Endothelial cell of umbilical vein (primary cell): ENCODE measurements at regions not wholly inside any gene's neighbourhood (a gene's known extent, or its start where the extent isn't known, plus 50 kb on each side); places are given as distances from the start of the nearest gene placed in this dataset.

ENCODE experiments used
- BruUV-seq: library from RNA; stranded (reverse); fragments of 400-500 nt; replicated peaks from 2 replicates; lab custom pipeline; 2021; lab: Mats Ljungman, UMichigan
- CTCF ChIA-PET: fragments of 300-600, 350-600 bp; sonication (Branson Sonifier 250); formaldehyde crosslinking; loops from one replicate; lab custom pipeline; 2021; ENCODE audit warnings: antibody characterized with exemption, inconsistent platforms; lab: Charles Lee
- POLR2A ChIA-PET: fragments of 300-600, 350-600 bp; sonication (Branson Sonifier 250); formaldehyde crosslinking; loops from one replicate; lab custom pipeline; 2021; ENCODE audit warnings: antibody characterized with exemption, inconsistent platforms; lab: Charles Lee
- DNase-seq: peaks from one replicate; pipeline ENCODE4 v3.0.0-alpha.2; 2011; ENCODE audit warnings: low read depth, low spot score
- FAIRE-seq: peaks from 2 replicates; lab custom pipeline; 2011; peaks lifted over from hg19 to GRCh38; lab: Jason Lieb, UNC
- H2AFZ ChIP-seq: 2 replicates; pipeline ENCODE4 v1.6.0; 2012; ENCODE audit warnings: low read depth, low read length, control low read depth, inconsistent platforms
- H3K27ac ChIP-seq: 2 replicates; pipeline ENCODE4 v1.5.1; 2011; ENCODE audit warnings: low read depth, mild to moderate bottlenecking, control low read depth, low read length, moderate library complexity; ENCODE audit not compliant: insufficient read depth
- H3K27me3 ChIP-seq, 2 experiments: 2 replicates each; pipeline versions ENCODE4 v1.6.0 to v1.6.1; 2011; ENCODE audit warnings: low read length in 2 of 2, mixed read lengths in 1 of 2; ENCODE audit not compliant: control insufficient read depth in 2 of 2, insufficient read depth in 2 of 2
- H3K36me3 ChIP-seq, 2 experiments: 2 replicates in 1 of 2; 3 replicates in 1 of 2; pipeline ENCODE4 v1.5.1; 2011; ENCODE audit warnings: low read length in 2 of 2, mild to moderate bottlenecking in 1 of 2, moderate library complexity in 1 of 2; ENCODE audit not compliant: control insufficient read depth in 2 of 2, insufficient read depth in 2 of 2; ENCODE audit errors: extremely low read depth in 1 of 2
- H3K4me1 ChIP-seq: 3 replicates; pipeline ENCODE4 v1.5.1; 2011; ENCODE audit warnings: mild to moderate bottlenecking, low read length; ENCODE audit not compliant: control insufficient read depth, insufficient read depth; ENCODE audit errors: extremely low read depth
- H3K4me2 ChIP-seq: 2 replicates; pipeline ENCODE4 v1.6.1; 2011; ENCODE audit warnings: low read length, control low read depth, mixed read lengths; ENCODE audit not compliant: insufficient read depth
- H3K4me3 ChIP-seq, 3 experiments: fragments of 200-600 bp in 1 of 3; sonication (generic), shearing (Covaris generic) in 1 of 3; replicated peaks in 1 of 3; 2 replicates each; pipeline ENCODE4 v1.5.1; 2011 to 2016; ENCODE audit warnings: control low read depth in 3 of 3, low read length in 3 of 3, mild to moderate bottlenecking in 2 of 3, inconsistent platforms in 1 of 3, low read depth in 1 of 3, moderate library complexity in 1 of 3; ENCODE audit not compliant: insufficient read depth in 1 of 3
- H3K79me2 ChIP-seq: 2 replicates; pipeline ENCODE4 v1.6.0; 2012; ENCODE audit warnings: low read length, inconsistent platforms; ENCODE audit not compliant: control insufficient read depth, insufficient read depth
- H3K9ac ChIP-seq: replicated peaks from 2 replicates; pipeline ENCODE3; 2011; ENCODE audit warnings: low read length, control low read depth; ENCODE audit not compliant: insufficient read depth; ENCODE audit errors: extremely low read depth
- H3K9me1 ChIP-seq: replicated peaks from 3 replicates; pipeline ENCODE4 v1.6.0; 2011; ENCODE audit warnings: mild to moderate bottlenecking, low read length; ENCODE audit not compliant: control insufficient read depth, insufficient read depth; ENCODE audit errors: extremely low read depth
- H3K9me3 ChIP-seq: replicated peaks from 2 replicates; pipeline ENCODE4 v1.5.1; 2012; ENCODE audit warnings: low read length, inconsistent platforms; ENCODE audit not compliant: control insufficient read depth, insufficient read depth
- H4K20me1 ChIP-seq: replicated peaks from 2 replicates; pipeline ENCODE3; 2011; ENCODE audit warnings: mild to moderate bottlenecking, low read length; ENCODE audit not compliant: control insufficient read depth, insufficient read depth; ENCODE audit errors: extremely low read depth
- CTCF ChIP-seq, 2 donors: IDR thresholded peaks; 1 replicate in 1 of 2; 2 replicates in 1 of 2; pipeline ENCODE4 v1.5.1; 2011; ENCODE audit warnings: low read length in 2 of 2, mild to moderate bottlenecking in 2 of 2, moderate library complexity in 2 of 2, control low read depth in 1 of 2, inconsistent platforms in 1 of 2, low read depth in 1 of 2; ENCODE audit not compliant: insufficient read depth in 1 of 2; ENCODE audit errors: extremely low read depth in 1 of 2
- EZH2 ChIP-seq: IDR thresholded peaks from 2 replicates; pipeline ENCODE4 v1.6.1; 2012; ENCODE audit warnings: borderline replicate concordance, low read depth, mild to moderate bottlenecking, moderate library complexity, low read length, inconsistent platforms; ENCODE audit not compliant: severe bottlenecking
- GATA2 ChIP-seq: IDR thresholded peaks from 2 replicates; pipeline ENCODE4 v1.7.0; 2011; ENCODE audit warnings: low read depth, mild to moderate bottlenecking, moderate library complexity, mixed read lengths, low read length; ENCODE audit not compliant: insufficient read length, insufficient read depth
- JUN ChIP-seq: IDR thresholded peaks from 2 replicates; pipeline ENCODE4 v1.6.1; 2011; ENCODE audit warnings: borderline replicate concordance, low read depth; ENCODE audit not compliant: insufficient read length, insufficient read depth
- MAX ChIP-seq: IDR thresholded peaks from 2 replicates; pipeline ENCODE4 v1.6.1; 2011; ENCODE audit not compliant: insufficient read depth, insufficient read length
- MYC ChIP-seq: IDR thresholded peaks from one replicate; pipeline ENCODE4 v1.6.1; 2011; ENCODE audit warnings: mild to moderate bottlenecking, low read depth, low read length
- POLR2A ChIP-seq: IDR thresholded peaks from 2 replicates; pipeline ENCODE4 v1.6.1; 2012; ENCODE audit warnings: low read depth, mild to moderate bottlenecking, control low read depth, low read length
- POLR2AphosphoS5 ChIP-seq: IDR thresholded peaks from 2 replicates; pipeline ENCODE4 v1.6.1; 2012; ENCODE audit warnings: low read depth, mild to moderate bottlenecking, control low read depth, low read length, moderate library complexity; ENCODE audit not compliant: insufficient read depth
- dilution Hi-C: fragments of 300-500 bp; cut with MboI; formaldehyde crosslinking; loops from one replicate; pipeline ENCODE4 v1.15.0; 2019; ENCODE audit warnings: low sequenced_read_pairs; ENCODE audit not compliant: extremely low pct_ligation_motif_present
- intact Hi-C: fragments of 100-400 bp; cut with micrococcal nuclease; formaldehyde crosslinking; loops from one replicate; pipeline ENCODE4 v1.10.0; 2022

- Histone ChIP-seq H3K4me1 (no peaks in the 10 kb centered on the region), H3K4me2 (no peak overlapping the region), H3K27ac (no peak overlapping the region), H2AFZ (no peak overlapping the region), H3K9ac (no peak overlapping the region), H3K79me2 (no peaks in the 10 kb centered on the region), H3K27me3 (no peaks in the 10 kb centered on the region), H3K9me1 (no peaks in the 10 kb centered on the region), H3K36me3 (no peaks in the 10 kb centered on the region), H4K20me1 (no peaks in the 10 kb centered on the region), H3K9me3 (no peaks in the 10 kb centered on the region), H3K4me3 (no peak overlapping the region)
- BruUV-seq = no TSS peak
- ChIA-PET POLR2A (no interaction called here), CTCF (no interaction called here)
- intact Hi-C loops (no loop called here), dilution Hi-C loops (no loop called here)
- no peak for FAIRE-seq
- TF ChIP-seq JUN = no peak
- TF ChIP-seq GATA2 = no peak
- no peak for DNase-seq
These were observed 669.0 kb upstream of the CDH7 start for GRCh38 chr18:65081786-65082185.

- H3K9me3 ChIP-seq = peaks cover 2% of the 10 kb centered on the region
- no peak overlapping the region for H3K4me3 ChIP-seq
- no TSS peak for BruUV-seq
- H3K79me2 ChIP-seq = no peaks in the 10 kb centered on the region
- ChIA-PET POLR2A (no interaction called here), CTCF (no interaction called here)
- no peaks in the 10 kb centered on the region for H3K27me3 ChIP-seq
- TF ChIP-seq EZH2 = no peak
- TF ChIP-seq POLR2A = no peak
- TF ChIP-seq POLR2AphosphoS5 = no peak
- no peak for TF ChIP-seq MAX
- TF ChIP-seq MYC = no peak
- no peak for TF ChIP-seq CTCF (IDR thresholded peaks at IDR 0.05; ENCODE audit: extremely low read depth in 1 of 2, insufficient read depth in 1 of 2, low read depth in 1 of 2, low read length in 2 of 2)
- no peak for DNase-seq
- H3K27ac ChIP-seq = no peak overlapping the region
- H4K20me1 ChIP-seq = no peaks in the 10 kb centered on the region
- no peak overlapping the region for H3K9ac ChIP-seq
- no peaks in the 10 kb centered on the region for H3K9me1 ChIP-seq
- H2AFZ ChIP-seq = no peak overlapping the region
- H3K36me3 ChIP-seq = no peaks in the 10 kb centered on the region
- FAIRE-seq = no peak
- dilution Hi-C loops = no loop called here
- no peaks in the 10 kb centered on the region for H3K4me1 ChIP-seq
- intact Hi-C loops = no loop called here
- H3K4me2 ChIP-seq = no peak overlapping the region
These were observed 677.7 kb upstream of the CDH7 start for GRCh38 chr18:65073060-65073550.
